ENCODE measurements at regions not wholly inside any gene's neighbourhood (a gene's known extent, or its start where the extent isn't known, plus 50 kb on each side); places are given as distances from the start of the nearest gene placed in this dataset.

DNA sequence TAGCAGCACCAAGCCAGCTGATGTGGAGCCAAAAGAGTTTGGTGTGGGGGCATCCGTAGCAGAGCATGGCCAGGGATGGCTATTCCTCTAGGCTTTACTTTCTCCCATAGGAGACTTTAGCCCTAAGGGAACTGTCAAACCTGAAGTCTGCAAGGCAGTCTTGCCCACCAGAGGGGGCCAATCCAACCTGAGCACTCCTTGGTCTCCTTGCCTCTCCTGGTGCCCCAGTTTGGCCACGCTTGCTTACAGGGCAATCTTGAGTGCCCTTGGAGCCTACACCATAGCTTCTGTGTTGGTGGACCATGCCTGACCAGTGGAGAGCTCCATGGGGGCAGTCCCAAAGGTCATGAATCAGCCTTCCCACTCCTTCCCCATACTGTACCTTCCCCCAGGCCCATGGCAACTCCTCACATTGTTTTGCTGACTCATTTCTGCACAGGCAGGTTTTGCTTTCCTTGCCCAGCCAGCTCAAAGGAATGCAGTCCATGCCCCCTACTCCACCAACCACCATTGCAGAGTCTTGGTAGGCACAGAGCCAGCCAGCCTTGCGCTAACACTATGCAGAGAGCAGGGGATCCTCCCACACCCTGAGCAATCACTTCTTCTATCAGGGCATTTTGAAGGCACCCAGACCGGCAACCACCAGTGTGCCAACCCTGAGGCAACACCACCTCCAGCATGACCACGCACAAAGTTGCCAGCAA lies 1421.2 kb upstream of the RAG2 start (continued):
- TF ChIP-seq, protein P1, sequence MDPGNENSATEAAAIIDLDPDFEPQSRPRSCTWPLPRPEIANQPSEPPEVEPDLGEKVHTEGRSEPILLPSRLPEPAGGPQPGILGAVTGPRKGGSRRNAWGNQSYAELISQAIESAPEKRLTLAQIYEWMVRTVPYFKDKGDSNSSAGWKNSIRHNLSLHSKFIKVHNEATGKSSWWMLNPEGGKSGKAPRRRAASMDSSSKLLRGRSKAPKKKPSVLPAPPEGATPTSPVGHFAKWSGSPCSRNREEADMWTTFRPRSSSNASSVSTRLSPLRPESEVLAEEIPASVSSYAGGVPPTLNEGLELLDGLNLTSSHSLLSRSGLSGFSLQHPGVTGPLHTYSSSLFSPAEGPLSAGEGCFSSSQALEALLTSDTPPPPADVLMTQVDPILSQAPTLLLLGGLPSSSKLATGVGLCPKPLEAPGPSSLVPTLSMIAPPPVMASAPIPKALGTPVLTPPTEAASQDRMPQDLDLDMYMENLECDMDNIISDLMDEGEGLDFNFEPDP (CRISPR knock-in tag; conservative IDR thresholded peaks at IDR 0.05): no peak
- TF ChIP-seq EEA1 (CRISPR knock-in tag; IDR thresholded peaks at IDR 0.05; ENCODE audit: borderline replicate concordance): no peak
- TF ChIP-seq MAZ (IDR thresholded peaks at IDR 0.05; ENCODE audit: borderline replicate concordance, low read depth, low read length): no peak
- no peak for TF ChIP-seq MAZ (CRISPR knock-in tag; IDR thresholded peaks at IDR 0.05; ENCODE audit: low read depth)
- no peak for TF ChIP-seq FOXC1 (CRISPR knock-in tag; IDR thresholded peaks at IDR 0.05; ENCODE audit: borderline replicate concordance)
- TF ChIP-seq, protein P2, sequence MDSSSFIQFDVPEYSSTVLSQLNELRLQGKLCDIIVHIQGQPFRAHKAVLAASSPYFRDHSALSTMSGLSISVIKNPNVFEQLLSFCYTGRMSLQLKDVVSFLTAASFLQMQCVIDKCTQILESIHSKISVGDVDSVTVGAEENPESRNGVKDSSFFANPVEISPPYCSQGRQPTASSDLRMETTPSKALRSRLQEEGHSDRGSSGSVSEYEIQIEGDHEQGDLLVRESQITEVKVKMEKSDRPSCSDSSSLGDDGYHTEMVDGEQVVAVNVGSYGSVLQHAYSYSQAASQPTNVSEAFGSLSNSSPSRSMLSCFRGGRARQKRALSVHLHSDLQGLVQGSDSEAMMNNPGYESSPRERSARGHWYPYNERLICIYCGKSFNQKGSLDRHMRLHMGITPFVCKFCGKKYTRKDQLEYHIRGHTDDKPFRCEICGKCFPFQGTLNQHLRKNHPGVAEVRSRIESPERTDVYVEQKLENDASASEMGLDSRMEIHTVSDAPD (CRISPR knock-in tag; IDR thresholded peaks at IDR 0.05): no peak
- TF ChIP-seq ADNP (CRISPR knock-in tag; IDR thresholded peaks at IDR 0.05): no peak

- no peaks in the 10 kb centered on the region for H3K36me3 ChIP-seq (replicated peaks in 1 of 2; ENCODE audit: control insufficient read depth in 1 of 2, insufficient read depth in 2 of 2, low read length in 2 of 2)
- FAIRE-seq: no peak
- intact Hi-C loops (cut with micrococcal nuclease; ENCODE audit: unreplicated experiment): no loop called here
- ATAC-seq: no peak
- H3K27ac ChIP-seq (ENCODE audit: extremely low read length, insufficient read depth, low read length): no peak overlapping the region
- ChIA-PET CTCF (ENCODE audit: low intra/inter-chr PET ratio, low total read pairs) (no interaction called here), POLR2A (no interaction called here)
- H4K20me1 ChIP-seq (ENCODE audit: insufficient read depth, low read length): no peaks in the 10 kb centered on the region
- H3K79me2 ChIP-seq (ENCODE audit: insufficient read depth, low read length): no peaks in the 10 kb centered on the region
- H3K4me1 ChIP-seq (ENCODE audit: insufficient read depth, low read length): no peaks in the 10 kb centered on the region
- no peak overlapping the region for H3K4me2 ChIP-seq (ENCODE audit: low read depth, low read length)
- H3K9ac ChIP-seq (ENCODE audit: insufficient read depth, low read depth, low read length): no peak overlapping the region
- no TSS peak for BruUV-seq (replicated peaks)
- WGBS (ENCODE audit: low lambda C conversion rate): 0% methylated on average over 1 of the region's 1 CpG
- H3K27me3 ChIP-seq (ENCODE audit: control insufficient read depth in 1 of 2, insufficient read depth in 2 of 2, low read length in 2 of 2): no peaks in the 10 kb centered on the region
- H2AFZ ChIP-seq (ENCODE audit: low read length): no peak overlapping the region
- peaks cover 17% of the 10 kb centered on the region for H3K9me3 ChIP-seq (ENCODE audit: low read length)
- in situ Hi-C loops (cut with HindIII; ENCODE audit: extremely low pct_ligation_motif_present, low pct_unique_long_range_greater_than_20kb): no loop called here
- TF ChIP-seq MIXL1 (CRISPR knock-in tag; IDR thresholded peaks at IDR 0.05) (no peak), GZF1 (CRISPR knock-in tag; IDR thresholded peaks at IDR 0.05) (no peak), ZNF335 (CRISPR knock-in tag; IDR thresholded peaks at IDR 0.05) (no peak), FOXA1 (IDR thresholded peaks at IDR 0.05) (no peak), FOXA1 (CRISPR knock-in tag; IDR thresholded peaks at IDR 0.05) (no peak)
- DNase-seq (ENCODE audit: low spot score): no peak
- no peak overlapping the region for H3K4me3 ChIP-seq (replicated peaks in 1 of 3; ENCODE audit: insufficient read depth in 1 of 3, low read depth in 2 of 3, low read length in 3 of 3)
Observed at GRCh38 chr11:38014405-38014804, 1416.4 kb upstream of the RAG2 start.

All from HepG2 (cell line).